Tibial nerve (tissue), 4 donors: ENCODE measurements at regions not wholly inside any gene's neighbourhood (a gene's known extent, or its start where the extent isn't known, plus 50 kb on each side); places are given as distances from the start of the nearest gene placed in this dataset.
"Not testable (repeated sequence)": the region's sequence is repeated elsewhere in the genome, so short reads cannot be mapped to it uniquely, and the experiment has no call there.

ENCODE experiments used
- EP300 ChIP-seq, 2 donors: sonication (generic); formaldehyde crosslinking; IDR thresholded peaks; one replicate each; pipeline ENCODE4 v1.6.1; 2017; ENCODE audit warnings: antibody characterized with exemption in 2 of 2, mild to moderate bottlenecking in 1 of 2
- POLR2A ChIP-seq, 2 donors: fragments of 450-650 bp; IDR thresholded peaks; one replicate each; pipeline ENCODE4 v1.6.1; 2017; ENCODE audit warnings: antibody characterized with exemption in 2 of 2, mild to moderate bottlenecking in 2 of 2, moderate library complexity in 2 of 2
- TF ChIP-seq, protein P1 (sequence below), 5 experiments: fragments of 200-600 bp in 3 of 5; fragments of 450-650 bp in 2 of 5; sonication (generic) in 3 of 5; IDR thresholded peaks; one replicate each; pipeline ENCODE4 v1.5.1; 2016 to 2019; ENCODE audit warnings: antibody characterized with exemption in 5 of 5, mild to moderate bottlenecking in 3 of 5, moderate library complexity in 2 of 5

DNA sequence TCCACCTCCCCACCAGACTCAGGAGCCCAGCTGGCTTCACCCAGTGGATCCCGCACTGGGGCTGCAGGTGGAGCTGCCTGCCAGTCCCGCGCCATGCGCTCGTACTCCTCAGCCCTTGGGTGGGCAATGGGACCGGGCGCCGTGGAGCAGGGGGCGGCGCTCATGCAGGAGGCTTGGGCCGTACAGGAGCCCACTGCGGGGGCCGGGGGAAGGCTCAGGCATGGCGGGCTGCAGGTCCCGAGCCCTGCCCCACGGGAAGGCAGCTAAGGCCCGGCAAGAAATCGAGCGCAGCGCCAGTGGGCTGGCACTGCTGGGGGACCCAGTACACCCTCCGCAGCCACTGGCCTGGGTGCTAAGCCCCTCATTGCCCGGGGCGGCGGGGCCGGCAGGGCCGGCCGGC lies 984.0 kb downstream of the TBL1XR1 start:
- TF ChIP-seq POLR2A, EP300 (IDR thresholded peaks at IDR 0.05): not testable (repeated sequence)
- TF ChIP-seq, protein P1, sequence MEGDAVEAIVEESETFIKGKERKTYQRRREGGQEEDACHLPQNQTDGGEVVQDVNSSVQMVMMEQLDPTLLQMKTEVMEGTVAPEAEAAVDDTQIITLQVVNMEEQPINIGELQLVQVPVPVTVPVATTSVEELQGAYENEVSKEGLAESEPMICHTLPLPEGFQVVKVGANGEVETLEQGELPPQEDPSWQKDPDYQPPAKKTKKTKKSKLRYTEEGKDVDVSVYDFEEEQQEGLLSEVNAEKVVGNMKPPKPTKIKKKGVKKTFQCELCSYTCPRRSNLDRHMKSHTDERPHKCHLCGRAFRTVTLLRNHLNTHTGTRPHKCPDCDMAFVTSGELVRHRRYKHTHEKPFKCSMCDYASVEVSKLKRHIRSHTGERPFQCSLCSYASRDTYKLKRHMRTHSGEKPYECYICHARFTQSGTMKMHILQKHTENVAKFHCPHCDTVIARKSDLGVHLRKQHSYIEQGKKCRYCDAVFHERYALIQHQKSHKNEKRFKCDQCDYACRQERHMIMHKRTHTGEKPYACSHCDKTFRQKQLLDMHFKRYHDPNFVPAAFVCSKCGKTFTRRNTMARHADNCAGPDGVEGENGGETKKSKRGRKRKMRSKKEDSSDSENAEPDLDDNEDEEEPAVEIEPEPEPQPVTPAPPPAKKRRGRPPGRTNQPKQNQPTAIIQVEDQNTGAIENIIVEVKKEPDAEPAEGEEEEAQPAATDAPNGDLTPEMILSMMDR (IDR thresholded peaks at IDR 0.05), result not testable (repeated sequence)
